ENCODE measurements at regions not wholly inside any gene's neighbourhood (a gene's known extent, or its start where the extent isn't known, plus 50 kb on each side); places are given as distances from the start of the nearest gene placed in this dataset.

GRCh38 chr5:173534664-173535063, 81.8 kb downstream of the BOD1 start:
- TF ChIP-seq TCF12 (IDR thresholded peaks at IDR 0.05; ENCODE audit: low read depth): no peak
- TF ChIP-seq EP300 (IDR thresholded peaks at IDR 0.05; ENCODE audit: borderline replicate concordance): no peak
- TF ChIP-seq RAD21 (IDR thresholded peaks at IDR 0.05; ENCODE audit: low read depth): no peak
- TF ChIP-seq NFIC (IDR thresholded peaks at IDR 0.05): no peak
- no peak for TF ChIP-seq CEBPB (IDR thresholded peaks at IDR 0.05)
- no peak for TF ChIP-seq REST (IDR thresholded peaks at IDR 0.05; ENCODE audit: low read depth)
- TF ChIP-seq YY1 (IDR thresholded peaks at IDR 0.05; ENCODE audit: low read depth): no peak
- no peak for TF ChIP-seq TEAD4 (IDR thresholded peaks at IDR 0.05)
- TF ChIP-seq TAF1 (IDR thresholded peaks at IDR 0.05; ENCODE audit: low read depth): no peak
